Right lobe of liver (tissue), 6 donors: ENCODE measurements at regions not wholly inside any gene's neighbourhood (a gene's known extent, or its start where the extent isn't known, plus 50 kb on each side); places are given as distances from the start of the nearest gene placed in this dataset.

Experiments used
- ATAC-seq, 4 donors: fragments of 200-7000 bp; cut with Tn5 transposase; one replicate each; pipeline ENCODE4 v1.9.1; 2020; ENCODE audit warnings: mild to moderate bottlenecking in 4 of 4, moderate library complexity in 4 of 4
- DNase-seq, 3 donors: peaks; one replicate each; pipeline ENCODE4 v3.0.0-alpha.2; 2020
- H3K27ac ChIP-seq, 3 donors: fragments of 200-600 bp; one replicate each; pipeline ENCODE4 v1.8.0; 2022
- H3K27me3 ChIP-seq, 2 donors: fragments of 200-600 bp; one replicate each; pipeline ENCODE4 v1.8.0; 2022
- H3K36me3 ChIP-seq, 4 donors: fragments of 200-600 bp; sonication (generic) in 1 of 4; one replicate each; pipeline versions ENCODE4 v1.5.1 to v1.8.0; 2017 to 2022; ENCODE audit warnings: control low read depth in 1 of 4
- H3K4me1 ChIP-seq, 4 donors: fragments of 200-600 bp; sonication (generic) in 1 of 4; one replicate each; pipeline versions ENCODE4 v1.5.1 to v1.8.0; 2017 to 2022; ENCODE audit warnings: control low read depth in 1 of 4
- H3K4me3 ChIP-seq, 3 donors: fragments of 200-600 bp; one replicate each; pipeline ENCODE4 v1.8.0; 2022
- H3K9me3 ChIP-seq, 4 donors: fragments of 200-600 bp; sonication (generic) in 1 of 4; one replicate each; pipeline versions ENCODE4 v1.5.1 to v1.8.0; 2017 to 2022; ENCODE audit warnings: control low read depth in 1 of 4
- CTCF ChIP-seq, 4 donors: fragments of 200-600 bp in 3 of 4; fragments of 450-650 bp in 1 of 4; IDR thresholded peaks; one replicate each; pipeline versions ENCODE4 v1.5.1 to v1.8.0; 2016 to 2022; ENCODE audit warnings: antibody characterized with exemption in 4 of 4, mild to moderate bottlenecking in 2 of 4
- POLR2A ChIP-seq: fragments of 450-650 bp; IDR thresholded peaks from one replicate; pipeline ENCODE4 v1.6.1; 2017; ENCODE audit warnings: antibody characterized with exemption, mild to moderate bottlenecking
- WGBS: methylation state at CpG from one replicate; pipeline ENCODE4 v1.1.6; 2018; ENCODE audit warnings: low coverage, low lambda C conversion rate; ENCODE audit not compliant: insufficient coverage; ENCODE audit errors: missing lambda C conversion rate; 5-methylcytosine and 5-hydroxymethylcytosine counted together
- intact Hi-C, 2 donors: fragments of 100-400 bp; cut with DNase I; formaldehyde crosslinking; loops; one replicate each; pipeline versions ENCODE4 v1.11.2 to v1.14.1; 2022
- donor health status: DM: no; HTN: yes; CAD: no.
- donor health status: DM: no; HTN: no; CAD: no.
- donor health status: DM: no; HTN: no; CAD: no.
- donor health status: DM: no; HTN: yes; CAD: no.
- donor health status: DM: no; HTN: yes; CAD: no.

- no peak overlapping the region for H3K4me3 ChIP-seq
- DNase-seq = no peak
- intact Hi-C loops = no loop called here
- H3K36me3 ChIP-seq = no peaks in the 10 kb centered on the region
- no peak for ATAC-seq
- H3K9me3 ChIP-seq = no peaks in the 10 kb centered on the region
- 86% methylated on average over 1 of the region's 1 CpG for WGBS
- H3K4me1 ChIP-seq = no peaks in the 10 kb centered on the region
- TF ChIP-seq CTCF (IDR thresholded peaks at IDR 0.05) (no peak), POLR2A (no peak)
- no peak overlapping the region for H3K27ac ChIP-seq
- no peaks in the 10 kb centered on the region for H3K27me3 ChIP-seq
Measured at GRCh38 chr5:67425514-67425913, 228.9 kb upstream of the CD180 start.

GRCh38 chr5:67417839-67418238 lies 221.2 kb upstream of the CD180 start:
- Histone ChIP-seq H3K9me3 (no peaks in the 10 kb centered on the region), H3K4me3 (no peak overlapping the region), H3K27me3 (no peaks in the 10 kb centered on the region), H3K4me1 (no peaks in the 10 kb centered on the region), H3K27ac (no peak overlapping the region), H3K36me3 (no peaks in the 10 kb centered on the region)
- TF ChIP-seq POLR2A = no peak
- DNase-seq (no peak), ATAC-seq (no peak)
- 56% methylated on average over 1 of the region's 2 CpGs for WGBS
- intact Hi-C loops = no loop called here

DNA sequence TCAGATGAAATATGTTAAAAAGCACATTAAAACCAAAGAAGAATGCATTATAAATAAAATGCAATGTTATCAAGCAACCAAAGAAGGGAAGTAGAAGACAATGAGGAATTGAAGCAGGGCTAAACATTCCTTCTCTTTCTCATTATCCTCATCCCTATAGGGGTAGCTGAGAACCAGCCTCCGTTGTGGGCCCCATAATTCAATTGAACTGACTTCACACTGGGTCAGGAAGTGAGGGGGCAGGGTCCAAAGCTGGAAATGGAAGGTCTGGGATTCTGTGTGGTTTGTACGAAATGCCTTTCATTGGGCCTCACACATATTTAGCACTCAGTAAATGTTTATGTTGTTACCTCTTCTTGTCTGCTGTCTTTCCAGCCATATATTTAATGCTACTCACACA lies 220.4 kb upstream of the CD180 start:
- TF ChIP-seq POLR2A (no peak), CTCF (IDR thresholded peaks at IDR 0.05) (no peak)
- no peaks in the 10 kb centered on the region for H3K4me1 ChIP-seq
- WGBS = 100% methylated on average over 1 of the region's 2 CpGs
- intact Hi-C loops = no loop called here
- no peaks in the 10 kb centered on the region for H3K27me3 ChIP-seq
- ATAC-seq (no peak), DNase-seq (no peak)
- no peak overlapping the region for H3K4me3 ChIP-seq
- no peaks in the 10 kb centered on the region for H3K9me3 ChIP-seq
- no peaks in the 10 kb centered on the region for H3K36me3 ChIP-seq
- H3K27ac ChIP-seq = no peak overlapping the region

GRCh38 chr5:67416133-67416937 lies 219.7 kb upstream of the CD180 start:
- no peak for ATAC-seq
- DNase-seq = no peak
- Histone ChIP-seq H3K36me3 (no peaks in the 10 kb centered on the region), H3K4me1 (no peaks in the 10 kb centered on the region), H3K27me3 (no peaks in the 10 kb centered on the region), H3K27ac (no peak overlapping the region), H3K9me3 (no peaks in the 10 kb centered on the region), H3K4me3 (no peak overlapping the region)
- WGBS = 44% methylated on average over 1 of the region's 1 CpG
- intact Hi-C loops = no loop called here
- TF ChIP-seq CTCF (IDR thresholded peaks at IDR 0.05) (no peak), POLR2A (no peak)

DNA sequence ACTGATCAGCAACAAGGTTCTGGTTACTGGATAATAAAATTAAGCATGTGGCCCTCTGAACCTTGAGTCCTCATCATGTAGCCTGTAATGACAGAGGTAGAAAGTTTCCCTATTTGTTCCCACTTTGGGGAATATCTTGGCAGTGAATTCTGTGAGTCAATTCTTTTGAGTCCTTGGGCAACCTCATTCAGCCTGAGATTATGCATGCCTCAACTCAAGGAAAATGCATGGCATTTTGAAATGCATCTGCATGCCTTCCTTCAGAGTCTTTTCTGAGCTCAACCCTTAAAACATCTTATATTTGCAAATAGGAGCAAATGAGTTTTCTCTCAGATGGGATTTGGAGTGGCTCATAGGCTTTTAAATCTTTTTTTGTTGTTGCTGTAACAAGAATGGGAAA lies 218.1 kb upstream of the CD180 start:
- Histone ChIP-seq H3K4me1 (no peaks in the 10 kb centered on the region), H3K9me3 (no peaks in the 10 kb centered on the region), H3K36me3 (no peaks in the 10 kb centered on the region), H3K4me3 (no peak overlapping the region), H3K27ac (no peak overlapping the region), H3K27me3 (no peaks in the 10 kb centered on the region)
- ATAC-seq = no peak
- intact Hi-C loops = no loop called here
- no peak for DNase-seq
- no peak for TF ChIP-seq POLR2A
- no peak for TF ChIP-seq CTCF (IDR thresholded peaks at IDR 0.05)
